Lower leg skin (tissue), 3 donors: ENCODE measurements at regions not wholly inside any gene's neighbourhood (a gene's known extent, or its start where the extent isn't known, plus 50 kb on each side); places are given as distances from the start of the nearest gene placed in this dataset.

Experiments
- POLR2A ChIP-seq, 2 donors: fragments of 450-650 bp; IDR thresholded peaks; one replicate each; pipeline ENCODE4 v1.6.1; 2016 to 2017; ENCODE audit warnings: antibody characterized with exemption in 2 of 2, mild to moderate bottlenecking in 1 of 2, moderate library complexity in 1 of 2
- TF ChIP-seq, protein P1 (sequence below), 3 donors: fragments of 450-650 bp; IDR thresholded peaks; one replicate each; pipeline ENCODE4 v1.5.1; 2016; ENCODE audit warnings: antibody characterized with exemption in 3 of 3, mild to moderate bottlenecking in 3 of 3, moderate library complexity in 2 of 3

DNA sequence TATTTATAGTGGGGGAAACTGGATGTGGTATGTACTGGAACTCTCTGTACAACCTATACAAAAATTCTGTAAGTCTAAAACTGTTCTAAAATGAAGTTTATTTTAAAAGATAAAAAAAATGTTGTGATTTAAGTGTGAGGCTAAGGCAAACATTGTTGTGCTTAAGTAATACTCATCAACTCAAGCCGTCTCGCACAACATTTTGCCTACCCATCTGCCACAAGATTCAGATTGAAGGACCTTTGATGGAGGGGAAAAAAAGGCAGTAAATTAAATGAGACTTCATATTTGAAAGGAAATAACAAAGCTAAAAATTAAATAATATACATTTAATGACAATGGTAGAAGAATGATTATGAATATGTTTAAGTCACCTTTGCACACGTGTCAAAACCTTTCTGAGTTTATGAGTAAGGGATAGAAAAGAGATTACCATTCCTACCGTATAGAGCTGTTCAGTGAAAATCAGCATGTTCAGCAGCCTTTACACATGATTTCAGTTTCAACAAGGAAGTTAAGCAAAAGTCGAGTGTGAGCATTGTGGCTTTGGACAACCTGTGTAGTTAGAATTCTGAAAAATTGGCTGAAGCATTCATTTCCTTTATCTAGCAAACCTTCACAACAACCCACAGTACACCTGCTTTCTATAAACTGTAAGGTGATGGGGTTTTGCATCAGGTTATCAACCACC, 499.3 kb downstream of the IRS1 start:
- TF ChIP-seq, protein P1, sequence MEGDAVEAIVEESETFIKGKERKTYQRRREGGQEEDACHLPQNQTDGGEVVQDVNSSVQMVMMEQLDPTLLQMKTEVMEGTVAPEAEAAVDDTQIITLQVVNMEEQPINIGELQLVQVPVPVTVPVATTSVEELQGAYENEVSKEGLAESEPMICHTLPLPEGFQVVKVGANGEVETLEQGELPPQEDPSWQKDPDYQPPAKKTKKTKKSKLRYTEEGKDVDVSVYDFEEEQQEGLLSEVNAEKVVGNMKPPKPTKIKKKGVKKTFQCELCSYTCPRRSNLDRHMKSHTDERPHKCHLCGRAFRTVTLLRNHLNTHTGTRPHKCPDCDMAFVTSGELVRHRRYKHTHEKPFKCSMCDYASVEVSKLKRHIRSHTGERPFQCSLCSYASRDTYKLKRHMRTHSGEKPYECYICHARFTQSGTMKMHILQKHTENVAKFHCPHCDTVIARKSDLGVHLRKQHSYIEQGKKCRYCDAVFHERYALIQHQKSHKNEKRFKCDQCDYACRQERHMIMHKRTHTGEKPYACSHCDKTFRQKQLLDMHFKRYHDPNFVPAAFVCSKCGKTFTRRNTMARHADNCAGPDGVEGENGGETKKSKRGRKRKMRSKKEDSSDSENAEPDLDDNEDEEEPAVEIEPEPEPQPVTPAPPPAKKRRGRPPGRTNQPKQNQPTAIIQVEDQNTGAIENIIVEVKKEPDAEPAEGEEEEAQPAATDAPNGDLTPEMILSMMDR (IDR thresholded peaks at IDR 0.05): no peak
- no peak for TF ChIP-seq POLR2A (IDR thresholded peaks at IDR 0.05)
